ENCODE measurements at regions not wholly inside any gene's neighbourhood (a gene's known extent, or its start where the extent isn't known, plus 50 kb on each side); places are given as distances from the start of the nearest gene placed in this dataset.

DNA sequence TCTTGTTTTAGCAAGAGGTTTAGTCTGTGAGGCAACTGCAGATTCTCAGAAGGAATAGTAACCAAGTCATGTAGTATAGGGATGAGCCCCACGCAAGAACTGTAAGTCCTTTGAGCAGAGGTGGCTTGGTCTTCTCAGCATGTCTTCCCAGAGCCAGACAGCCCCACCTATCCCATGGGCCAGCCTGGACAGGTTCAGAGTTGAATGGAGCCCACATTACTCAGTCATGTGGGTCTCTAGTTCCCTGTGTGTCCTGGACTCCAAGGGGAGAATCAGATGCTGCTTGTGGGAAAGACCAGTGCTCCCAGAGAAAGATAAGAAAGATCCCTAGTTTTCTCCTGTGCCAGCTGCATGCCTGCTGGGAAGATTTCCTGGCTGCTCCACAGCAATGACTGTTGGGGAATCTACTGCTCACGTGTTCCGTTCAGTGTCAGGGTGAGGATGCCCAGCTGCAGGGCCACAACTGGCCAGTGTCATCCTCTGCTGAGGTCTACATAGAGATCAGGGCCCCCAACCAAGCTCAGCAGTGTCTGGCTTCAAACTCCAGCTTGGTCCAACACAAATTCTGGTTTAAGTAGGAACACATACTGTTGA is 66.9 kb upstream of the UNC5B start:
- TF ChIP-seq CGGBP1 (CRISPR knock-in tag; IDR thresholded peaks at IDR 0.05) (no peak), GATAD2A (IDR thresholded peaks at IDR 0.05) (no peak)
- TF ChIP-seq, protein P1, sequence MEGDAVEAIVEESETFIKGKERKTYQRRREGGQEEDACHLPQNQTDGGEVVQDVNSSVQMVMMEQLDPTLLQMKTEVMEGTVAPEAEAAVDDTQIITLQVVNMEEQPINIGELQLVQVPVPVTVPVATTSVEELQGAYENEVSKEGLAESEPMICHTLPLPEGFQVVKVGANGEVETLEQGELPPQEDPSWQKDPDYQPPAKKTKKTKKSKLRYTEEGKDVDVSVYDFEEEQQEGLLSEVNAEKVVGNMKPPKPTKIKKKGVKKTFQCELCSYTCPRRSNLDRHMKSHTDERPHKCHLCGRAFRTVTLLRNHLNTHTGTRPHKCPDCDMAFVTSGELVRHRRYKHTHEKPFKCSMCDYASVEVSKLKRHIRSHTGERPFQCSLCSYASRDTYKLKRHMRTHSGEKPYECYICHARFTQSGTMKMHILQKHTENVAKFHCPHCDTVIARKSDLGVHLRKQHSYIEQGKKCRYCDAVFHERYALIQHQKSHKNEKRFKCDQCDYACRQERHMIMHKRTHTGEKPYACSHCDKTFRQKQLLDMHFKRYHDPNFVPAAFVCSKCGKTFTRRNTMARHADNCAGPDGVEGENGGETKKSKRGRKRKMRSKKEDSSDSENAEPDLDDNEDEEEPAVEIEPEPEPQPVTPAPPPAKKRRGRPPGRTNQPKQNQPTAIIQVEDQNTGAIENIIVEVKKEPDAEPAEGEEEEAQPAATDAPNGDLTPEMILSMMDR (IDR thresholded peaks at IDR 0.05 in 2 of 3, conservative IDR thresholded peaks at IDR 0.05 in 1 of 3; ENCODE audit: insufficient read depth in 2 of 3, low read depth in 1 of 3, low read length in 3 of 3), result no peak

Measured in K562 (cell line).